HS-27A (cell line): ENCODE measurements at regions not wholly inside any gene's neighbourhood (a gene's known extent, or its start where the extent isn't known, plus 50 kb on each side); places are given as distances from the start of the nearest gene placed in this dataset.
"Not testable (repeated sequence)": the region's sequence is repeated elsewhere in the genome, so short reads cannot be mapped to it uniquely, and the experiment has no call there.

Source experiments
- DNase-seq: peaks from one replicate; pipeline ENCODE4 v3.0.0-alpha.2; 2012; ENCODE audit warnings: low read depth, missing footprints

DNA sequence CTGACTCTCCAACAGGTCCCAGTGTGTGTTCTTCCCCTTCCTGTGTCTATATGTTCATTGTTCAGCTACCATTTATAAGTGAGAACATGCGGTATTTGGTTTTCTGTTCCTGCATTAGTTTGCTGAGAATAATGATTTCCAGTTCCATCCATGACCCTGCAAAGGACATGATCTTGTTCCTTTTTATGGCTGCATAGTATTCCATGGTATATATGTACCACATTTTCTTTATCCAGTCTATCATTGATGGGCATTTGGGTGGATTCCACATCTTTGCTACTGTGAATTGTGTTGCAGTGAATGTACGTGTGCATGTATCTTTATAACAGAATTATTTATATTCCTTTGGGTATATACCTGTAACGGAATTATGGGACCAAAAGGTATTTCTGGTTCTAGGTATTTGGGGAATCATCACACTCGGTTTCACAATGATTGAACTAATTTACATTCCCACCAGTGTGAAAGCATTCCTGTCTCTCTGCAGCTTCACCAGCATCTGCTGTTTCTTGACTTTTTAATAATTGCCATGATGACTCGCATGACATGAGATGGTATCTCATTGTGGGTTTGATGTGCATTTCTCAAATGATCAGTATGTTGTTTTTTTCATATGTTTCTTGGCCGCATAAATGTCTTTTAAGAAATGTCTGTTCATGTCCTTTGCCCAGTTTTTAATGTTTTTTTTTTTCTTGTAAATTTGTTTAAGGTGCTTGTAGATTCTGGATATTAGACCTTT is 60.2 kb downstream of the LSMEM1 start:
- no peak for DNase-seq

DNA sequence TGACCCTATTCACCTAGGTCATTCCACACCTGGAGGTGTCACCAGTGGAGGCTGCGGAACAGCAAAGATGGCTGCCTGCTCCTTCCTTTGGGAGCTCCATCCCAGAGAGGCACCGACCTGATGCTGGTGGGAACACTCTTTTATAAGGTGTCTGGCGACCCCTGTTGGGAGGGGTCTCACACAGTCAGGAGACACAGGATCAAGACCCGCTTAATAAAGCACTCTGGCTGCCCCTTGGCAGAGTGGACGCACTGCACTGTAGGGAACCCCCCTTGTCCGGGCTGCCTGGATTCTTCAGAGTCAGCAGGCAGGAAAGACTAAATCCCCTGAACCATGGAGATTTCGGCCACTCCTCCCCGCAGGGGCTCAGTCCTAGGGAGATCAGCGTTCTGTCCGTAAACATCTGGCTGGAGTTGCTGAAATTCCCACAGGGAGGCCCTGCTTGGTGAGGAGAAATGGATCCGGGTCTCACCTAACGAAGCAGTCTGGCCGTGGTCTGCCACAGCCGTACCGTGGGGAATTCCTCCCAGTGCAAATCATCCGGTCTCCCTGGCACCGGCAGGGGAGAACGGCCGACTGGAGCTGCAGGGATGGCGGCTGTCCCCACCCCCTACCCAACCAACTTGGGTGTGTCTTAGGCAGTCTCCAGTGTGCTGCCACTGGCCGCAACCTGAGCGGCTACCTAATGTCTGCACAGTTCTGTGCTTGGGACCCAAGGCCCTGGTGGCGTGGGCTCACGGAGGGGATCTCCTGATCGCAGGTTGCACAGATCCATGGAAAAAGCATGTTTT is 66.1 kb downstream of the LSMEM1 start:
- DNase-seq = no peak

DNA sequence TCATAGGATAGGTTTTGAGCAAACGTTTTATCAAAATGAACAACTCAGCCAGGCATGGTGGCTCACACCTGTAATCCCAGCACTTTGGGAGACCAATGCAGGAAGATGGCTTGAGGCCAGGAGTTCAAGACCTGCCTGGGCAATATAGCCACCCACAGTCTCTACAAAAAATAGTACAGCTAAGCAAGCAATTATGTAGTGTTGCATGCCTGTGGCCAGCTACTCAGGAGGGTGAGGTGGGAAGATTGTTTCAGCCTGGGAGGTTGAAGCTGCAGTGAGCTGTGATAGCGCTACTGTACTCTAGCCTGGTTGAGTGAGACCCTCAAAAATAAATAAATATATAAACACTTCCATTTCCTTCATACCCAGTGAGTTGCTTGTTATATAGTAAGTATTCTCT is 67.1 kb downstream of the LSMEM1 start:
- no peak for DNase-seq

DNA sequence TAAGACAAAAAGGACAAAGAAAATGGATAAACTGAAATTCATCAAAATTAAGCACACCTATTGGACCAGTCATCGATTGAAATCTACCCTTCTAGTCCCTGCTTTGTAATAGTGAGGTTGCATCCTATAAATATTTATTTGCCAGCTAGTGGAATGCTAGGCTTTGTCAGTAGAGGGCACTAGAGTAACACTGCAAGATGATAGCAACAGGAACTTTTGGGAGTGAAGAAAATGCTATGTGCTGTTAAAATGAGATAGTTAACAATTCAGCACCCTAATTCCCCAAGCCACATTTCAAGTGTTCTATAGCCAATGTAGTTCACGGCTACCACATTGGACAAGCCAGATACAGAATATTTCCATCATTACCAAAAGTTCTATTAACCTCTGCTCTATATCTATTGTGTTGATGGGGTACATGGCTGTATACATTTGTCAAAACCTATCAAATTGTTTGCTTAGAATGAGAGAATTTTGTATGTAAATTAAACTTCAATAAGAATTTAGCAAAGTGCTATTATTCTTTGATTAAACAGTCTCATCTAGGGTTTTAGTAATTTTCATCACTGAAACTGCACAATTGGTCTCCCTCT is 69.8 kb downstream of the LSMEM1 start:
- peak; percentile 17 for DNase-seq

DNA sequence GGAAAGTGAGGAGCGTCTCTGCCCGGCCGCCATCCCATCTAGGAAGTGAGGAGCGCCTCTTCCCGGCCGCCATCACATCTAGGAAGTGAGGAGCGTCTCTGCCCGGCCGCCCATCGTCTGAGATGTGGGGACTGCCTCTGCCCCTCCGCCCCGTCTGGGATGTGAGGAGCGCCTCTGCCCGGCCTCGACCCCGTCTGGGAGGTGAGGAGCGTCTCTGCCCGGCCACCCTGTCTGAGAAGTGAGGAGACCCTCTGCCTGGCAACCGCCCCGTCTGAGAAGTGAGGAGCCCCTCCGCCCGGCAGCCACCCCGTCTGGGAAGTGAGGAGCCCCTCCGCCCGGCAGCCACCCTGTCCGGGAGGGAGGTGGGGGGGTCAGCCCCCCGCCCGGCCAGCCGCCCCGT is 70.7 kb downstream of the LSMEM1 start:
- not testable (repeated sequence) for DNase-seq

DNA sequence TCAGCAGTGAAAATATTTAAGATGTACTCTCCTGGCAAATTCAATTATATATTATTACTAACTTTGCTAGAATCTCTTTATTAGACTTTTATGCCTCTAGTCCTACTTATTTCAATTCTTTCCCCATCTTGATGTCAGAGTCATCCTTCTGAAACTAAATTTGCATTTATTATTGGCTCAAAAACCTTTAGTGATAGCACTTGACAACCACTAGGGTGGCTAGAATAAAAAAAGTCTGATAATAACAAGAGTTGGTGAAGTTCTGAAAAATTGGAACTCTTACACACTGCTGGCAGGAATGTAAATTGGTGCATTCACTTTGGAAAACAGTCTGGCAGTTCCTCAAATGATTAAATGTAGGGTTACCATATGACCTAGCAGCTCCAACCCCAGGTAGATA is 73.8 kb downstream of the LSMEM1 start:
- DNase-seq = no peak

DNA sequence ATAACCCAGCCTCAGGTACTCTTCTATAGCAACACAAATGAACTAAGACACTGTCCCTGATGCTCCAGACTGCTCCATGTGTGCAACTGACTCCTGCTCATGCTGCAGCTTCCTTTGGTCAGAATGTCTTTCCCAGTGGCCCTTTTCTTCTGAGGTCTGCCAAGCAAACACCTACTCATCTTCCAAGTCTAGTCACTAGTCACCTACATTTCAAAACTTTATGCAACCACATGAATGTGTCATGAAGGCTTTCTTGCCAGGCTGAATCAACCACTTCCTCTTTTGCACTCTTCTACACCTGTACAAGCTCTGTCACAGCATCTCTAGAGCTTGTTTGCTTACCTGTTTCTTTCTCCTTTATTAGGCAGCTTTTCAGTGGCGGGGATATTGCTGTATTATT is 75.8 kb downstream of the LSMEM1 start:
- DNase-seq = no peak

DNA sequence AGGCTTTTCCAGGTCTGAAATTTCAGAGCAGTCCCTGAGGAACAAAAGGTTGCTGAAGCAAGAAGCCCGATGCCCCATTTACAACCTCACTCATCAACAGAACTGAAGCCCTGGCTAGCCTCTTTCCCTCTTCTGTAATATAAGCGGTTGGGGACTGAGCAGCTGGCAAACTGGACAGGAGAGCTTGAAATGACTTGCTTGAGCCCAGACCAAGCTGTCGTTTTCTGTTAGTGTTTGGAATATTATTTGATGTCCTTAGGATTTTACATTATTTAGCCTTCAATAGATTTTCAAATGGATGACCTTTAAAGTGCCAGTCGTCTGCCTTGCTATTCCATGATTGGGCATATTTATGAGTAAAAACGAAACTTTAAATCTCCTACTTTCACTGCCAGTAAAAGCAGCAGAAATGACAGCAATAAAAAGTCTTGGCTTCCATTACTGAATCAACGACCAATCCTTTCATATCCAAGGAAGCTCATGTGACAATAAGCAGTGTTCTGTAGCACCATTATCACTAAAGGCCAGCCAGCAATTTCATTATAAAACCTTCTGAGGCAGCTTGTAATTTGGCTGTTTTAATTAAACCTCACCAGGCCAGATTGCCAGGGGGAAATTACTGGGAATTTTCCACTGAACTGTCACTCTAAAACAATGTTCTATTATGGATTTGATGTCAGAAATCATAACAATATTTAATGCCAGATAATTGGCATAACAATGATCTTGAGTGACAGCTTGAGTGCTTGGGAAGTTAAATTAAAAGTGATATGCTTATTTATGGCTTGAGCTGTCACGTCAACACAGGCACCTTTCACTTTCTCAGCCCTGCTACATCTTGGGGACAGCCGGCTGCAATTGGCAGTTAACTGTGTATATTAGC is 85.9 kb downstream of the LSMEM1 start:
- no peak for DNase-seq

DNA sequence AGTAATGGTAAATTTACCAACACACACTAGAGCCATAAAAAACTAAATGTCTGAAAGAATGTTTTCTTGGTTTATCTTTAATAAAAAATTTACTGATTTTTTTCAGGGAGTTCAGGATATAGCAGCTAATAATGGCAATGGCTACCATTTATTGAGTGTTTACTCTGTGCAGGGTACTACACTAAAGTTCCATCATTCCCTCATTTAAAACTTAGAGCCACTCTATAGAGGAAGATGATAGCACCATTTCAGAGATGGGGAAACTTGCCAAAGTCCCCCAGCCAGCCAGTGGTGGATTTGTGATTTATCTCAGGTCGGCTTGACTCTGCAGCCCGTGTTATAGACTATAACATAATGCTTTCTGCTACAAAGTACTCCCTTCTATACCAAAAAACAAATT is 86.6 kb downstream of the LSMEM1 start:
- DNase-seq = no peak

DNA sequence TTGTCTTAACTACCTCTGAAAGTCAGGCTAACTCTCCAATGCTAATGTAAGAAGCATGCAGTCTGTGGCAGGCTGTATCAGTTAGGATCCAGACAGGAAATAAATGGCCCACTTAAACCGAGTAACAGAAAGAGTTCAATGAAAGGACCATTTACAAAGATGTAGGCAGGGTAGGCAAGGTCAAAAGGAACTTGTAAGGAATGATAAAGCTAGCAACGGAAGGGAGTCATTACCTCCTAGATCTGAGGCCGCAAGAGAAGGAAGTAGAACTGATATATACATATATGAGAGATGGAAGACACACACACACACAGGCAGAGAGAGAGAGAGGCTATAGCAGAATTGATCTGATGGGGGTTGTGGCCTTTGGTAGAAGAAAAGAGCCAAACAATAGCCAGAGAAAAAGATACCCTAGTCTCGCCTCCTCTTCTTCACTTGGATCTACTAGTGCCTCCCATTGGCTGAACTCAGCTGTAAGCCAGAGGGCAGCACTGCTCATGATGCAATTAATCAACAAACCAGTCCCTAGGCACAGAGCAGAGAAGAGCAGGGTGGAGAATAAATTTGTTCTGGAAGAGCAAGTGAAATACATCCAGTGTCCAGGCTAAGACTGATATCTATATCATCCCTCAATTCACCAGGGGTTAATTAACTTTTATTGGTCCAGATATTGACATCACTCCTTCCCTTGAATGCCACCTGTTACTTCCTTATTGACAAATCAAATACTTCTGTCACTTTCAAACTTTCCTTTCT is 91.2 kb downstream of the LSMEM1 start:
- DNase-seq = no peak

DNA sequence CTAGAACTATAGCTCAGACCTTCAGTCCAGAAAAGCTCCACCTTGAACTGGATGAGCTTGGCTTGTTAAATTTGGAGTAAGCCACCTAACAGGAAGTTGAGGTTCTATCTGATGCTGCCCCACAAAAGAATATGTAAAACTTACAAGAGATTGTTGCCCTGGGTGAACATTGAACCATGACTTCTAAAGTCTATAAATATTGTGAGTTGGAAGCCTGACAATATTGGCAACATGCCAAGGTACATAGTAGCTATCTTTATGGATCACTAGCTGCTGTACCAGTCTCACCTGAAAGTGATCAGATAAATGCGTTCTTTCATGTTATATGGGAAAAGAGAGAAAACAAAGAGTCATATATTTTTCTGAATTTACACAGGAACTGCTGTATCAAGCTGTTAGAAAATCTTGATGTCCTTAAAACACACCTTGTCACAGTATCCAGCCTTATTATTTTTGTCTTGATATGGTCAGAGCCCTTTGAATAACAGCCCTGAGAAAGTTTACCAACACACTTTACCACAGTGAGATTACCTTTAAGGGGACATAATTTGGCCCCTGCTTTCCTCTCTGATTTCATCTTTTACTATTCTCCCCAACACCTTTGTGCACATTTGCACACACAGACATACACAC is 92.0 kb downstream of the LSMEM1 start:
- DNase-seq = no peak

DNA sequence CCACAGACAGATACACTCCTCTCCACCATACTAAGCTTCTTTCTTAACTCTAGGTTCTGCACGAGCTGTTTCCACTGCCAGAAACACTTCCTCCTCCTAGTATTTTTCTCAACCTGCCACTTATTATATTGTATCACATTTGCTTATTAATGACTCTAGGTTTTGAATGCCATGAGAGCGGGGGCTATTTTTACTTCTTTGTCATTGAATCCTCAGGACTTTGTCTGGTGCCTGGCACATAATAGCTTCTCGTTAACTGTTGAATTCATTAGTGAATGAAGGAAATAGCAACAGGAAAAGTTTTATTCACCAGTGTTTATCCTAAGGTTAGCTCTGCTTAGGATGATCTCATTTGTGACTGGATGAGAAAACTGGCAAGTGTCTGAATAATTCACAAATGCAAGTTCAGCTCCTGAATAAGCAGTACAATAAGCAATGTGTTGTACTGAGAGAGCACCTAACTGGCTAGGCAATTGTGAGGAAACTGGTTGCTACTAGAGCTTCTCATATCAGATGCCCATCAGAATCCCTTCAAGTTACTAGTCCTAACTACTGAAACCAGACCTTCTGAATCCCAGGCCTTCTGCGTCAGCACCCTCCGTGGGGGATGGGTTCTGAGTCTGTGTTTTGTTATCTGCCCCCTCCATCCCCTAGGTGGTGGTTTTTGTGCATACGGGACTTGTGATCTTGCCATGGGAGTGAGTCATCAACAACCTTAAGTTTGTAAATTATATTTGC is 92.7 kb downstream of the LSMEM1 start:
- DNase-seq = no peak

DNA sequence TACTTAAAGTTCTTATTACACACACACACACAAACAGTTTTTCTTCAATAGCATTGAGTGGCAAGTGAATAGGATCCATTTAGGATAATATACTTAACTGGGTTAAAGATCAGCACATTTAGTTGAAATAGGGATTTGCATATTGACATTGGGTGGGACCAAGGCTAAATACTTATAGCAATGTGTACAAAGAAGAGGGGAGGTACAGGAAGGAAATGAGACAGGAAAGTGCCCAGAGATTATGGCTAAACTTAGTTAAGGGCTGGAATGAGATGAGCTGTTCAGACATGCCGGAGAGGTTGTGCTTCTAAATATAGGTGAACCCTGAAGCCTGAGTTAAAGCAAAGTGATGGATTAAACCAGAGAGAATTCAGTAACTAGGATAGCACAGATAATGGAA is 95.1 kb downstream of the LSMEM1 start:
- DNase-seq = no peak

DNA sequence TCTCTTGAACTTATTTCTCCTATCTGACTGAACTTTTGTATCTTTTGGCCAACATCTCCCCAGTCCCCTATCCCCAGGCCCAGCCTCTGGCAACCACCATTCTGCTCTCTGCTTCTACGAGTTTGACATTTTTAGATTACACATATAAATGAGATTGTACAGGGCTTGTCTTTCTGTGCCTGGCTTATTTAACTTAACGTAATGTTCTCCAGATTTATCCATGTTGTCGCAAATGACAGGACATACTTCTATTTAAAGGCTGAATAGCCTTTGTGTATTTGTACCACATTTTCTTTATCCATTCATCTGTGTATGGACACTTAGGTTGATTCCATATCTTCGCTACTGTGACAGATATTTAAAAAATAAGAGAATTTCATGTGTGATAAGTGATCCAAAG is 98.6 kb downstream of the LSMEM1 start:
- DNase-seq = no peak

DNA sequence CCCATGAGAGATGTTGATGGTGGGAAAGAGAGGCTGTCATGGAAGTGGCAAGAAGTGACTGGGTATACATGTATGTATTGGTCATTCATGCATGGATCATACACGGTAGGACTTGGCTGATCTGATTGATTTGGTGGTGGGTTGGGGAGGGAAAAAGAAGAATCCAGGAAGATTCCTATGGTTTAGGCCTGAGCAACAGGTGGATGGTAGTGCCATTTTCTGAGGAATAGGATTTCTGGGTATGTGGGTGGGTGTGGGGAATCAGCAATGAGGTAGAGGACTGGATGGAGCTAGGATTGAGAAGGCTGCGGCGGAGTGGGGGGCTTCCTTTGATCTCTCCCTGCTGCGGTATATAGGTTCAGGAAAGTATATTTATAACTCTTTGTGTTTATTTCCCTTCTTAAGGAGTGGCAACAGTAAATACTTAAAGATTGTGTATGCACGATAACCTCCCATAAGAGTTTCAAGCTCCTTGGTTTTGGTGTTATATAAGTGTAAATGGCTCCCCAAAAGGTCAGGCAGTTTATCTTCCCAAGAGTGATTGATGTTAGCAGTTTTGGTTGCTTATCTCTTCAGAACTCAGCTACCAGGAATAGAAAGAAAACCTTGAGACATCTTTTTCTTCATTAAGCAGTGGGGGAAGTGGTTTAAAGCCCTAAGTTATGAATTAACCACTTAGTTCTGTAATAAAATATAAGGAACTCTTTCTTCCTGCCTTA is 100.1 kb downstream of the LSMEM1 start:
- no peak for DNase-seq

DNA sequence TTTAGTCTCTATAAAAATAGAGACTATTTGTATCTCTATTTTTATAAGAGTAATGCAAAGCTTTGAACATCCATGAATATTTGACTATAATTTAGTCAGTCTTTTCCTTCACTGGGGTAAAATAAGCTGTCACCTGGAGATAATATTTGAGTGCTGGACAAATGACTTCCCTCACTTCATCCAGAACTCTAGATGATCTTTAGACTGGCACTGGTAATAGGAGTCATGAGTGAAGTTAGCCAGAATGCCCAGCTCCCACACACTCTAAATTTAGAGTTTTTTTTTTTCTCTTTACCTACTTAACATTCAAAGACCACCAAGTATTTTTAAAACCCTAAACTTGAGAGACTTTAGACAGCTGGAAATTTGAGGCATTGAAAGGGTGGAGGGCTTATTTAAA is 100.7 kb downstream of the LSMEM1 start:
- no peak for DNase-seq

DNA sequence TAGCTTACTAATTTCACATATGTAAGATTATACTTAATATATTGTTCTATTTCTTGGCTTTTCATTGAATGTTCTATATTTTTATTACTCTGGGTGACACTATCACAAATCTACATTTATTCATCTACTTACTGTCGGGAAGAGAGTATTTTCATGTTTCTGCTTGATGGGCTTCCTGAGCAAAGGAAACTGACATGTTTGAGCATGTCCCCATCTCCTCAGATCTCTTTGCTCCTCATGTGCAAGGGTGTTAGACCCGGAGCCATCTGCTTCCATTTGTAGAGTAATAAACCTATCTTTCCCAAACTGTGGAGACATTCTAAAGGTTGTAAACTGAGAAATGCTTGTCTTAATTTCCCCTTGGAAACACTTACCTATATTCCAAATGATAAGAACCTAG is 103.5 kb downstream of the LSMEM1 start:
- no peak for DNase-seq

DNA sequence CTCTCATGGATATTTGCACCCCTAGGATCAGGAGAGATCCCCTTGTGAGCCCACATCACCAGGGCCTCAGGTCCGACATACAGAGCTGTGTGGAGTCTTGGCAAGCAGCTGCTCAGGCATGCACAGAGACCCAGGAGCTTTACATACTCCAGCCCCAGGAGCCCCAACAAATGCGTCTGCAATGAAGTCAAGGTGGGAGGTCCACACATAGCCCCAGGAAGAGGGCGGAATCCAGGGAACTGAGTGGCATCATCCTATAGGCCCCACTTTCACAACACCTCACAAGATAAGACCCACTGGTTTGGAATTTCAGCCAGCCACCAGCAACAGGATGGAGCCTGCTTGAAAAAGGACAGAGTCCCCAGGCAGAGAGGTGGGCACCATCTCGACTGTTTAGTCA is 106.7 kb downstream of the LSMEM1 start:
- no peak for DNase-seq

DNA sequence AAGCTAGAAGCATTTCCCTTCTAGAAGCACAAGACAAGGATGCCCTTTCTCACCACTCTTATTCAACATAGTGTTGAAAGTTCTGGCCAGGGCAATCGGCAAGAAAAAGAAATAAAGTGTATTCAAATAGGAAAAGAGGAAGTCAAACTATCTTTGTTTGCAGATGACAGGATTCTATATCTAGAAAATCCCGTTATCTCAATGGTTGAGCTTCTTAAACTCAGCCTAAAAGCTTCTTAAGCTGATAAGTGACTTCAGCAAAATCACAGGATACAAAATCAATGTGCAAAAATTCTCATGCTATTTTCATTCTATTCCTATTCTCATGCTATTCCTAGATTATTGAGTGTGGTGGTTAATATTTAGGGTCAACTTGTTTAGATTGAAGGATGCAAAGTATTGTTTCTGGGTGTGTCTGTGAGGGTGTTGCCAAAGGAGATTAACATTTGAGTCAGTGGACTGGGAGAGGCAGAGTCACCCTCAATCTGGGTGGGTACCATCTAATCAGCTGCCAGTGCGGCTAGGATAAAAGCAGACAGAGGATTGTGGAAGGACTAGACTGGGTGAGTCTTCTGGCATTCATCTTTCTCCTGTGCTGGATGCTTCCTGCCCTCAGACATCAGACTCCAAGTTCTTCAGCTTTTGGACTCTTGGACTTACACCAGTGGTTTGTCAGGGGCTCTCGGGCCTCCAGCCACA is 111.9 kb downstream of the LSMEM1 start:
- DNase-seq = not testable (repeated sequence)
